Stimulated activated CD4-positive, alpha-beta T cell treated with anti-CD3 and anti-CD28 coated beads, Interleukin-15, amount 100 ng/mL, for 48 hours (primary cell): ENCODE measurements at regions not wholly inside any gene's neighbourhood (a gene's known extent, or its start where the extent isn't known, plus 50 kb on each side); places are given as distances from the start of the nearest gene placed in this dataset.

Experiments
- DNase-seq, 2 donors: peaks; one replicate each; pipeline ENCODE4 v3.0.0-alpha.2; 2020; ENCODE audit warnings: low read depth in 2 of 2

DNA sequence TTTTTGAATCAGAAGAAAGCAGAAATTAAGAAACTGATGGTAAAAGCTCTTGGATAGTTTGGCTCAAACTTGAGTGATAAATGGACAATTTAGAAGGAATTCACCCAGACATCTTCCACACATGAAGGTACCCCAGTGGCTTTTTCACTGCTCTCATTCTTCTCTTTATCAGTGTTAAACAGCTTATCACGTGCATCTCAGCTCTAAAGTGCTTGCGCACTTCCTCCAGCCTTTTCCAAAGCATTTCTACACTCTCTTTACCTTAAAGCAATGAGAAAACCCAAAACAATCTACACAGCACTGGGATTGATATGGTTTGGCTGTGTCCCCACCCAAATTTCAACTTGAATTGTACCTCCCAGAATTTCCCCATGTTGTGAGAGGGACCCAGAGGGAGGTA lies 509.1 kb upstream of the FAT1 start:
- no peak for DNase-seq

DNA sequence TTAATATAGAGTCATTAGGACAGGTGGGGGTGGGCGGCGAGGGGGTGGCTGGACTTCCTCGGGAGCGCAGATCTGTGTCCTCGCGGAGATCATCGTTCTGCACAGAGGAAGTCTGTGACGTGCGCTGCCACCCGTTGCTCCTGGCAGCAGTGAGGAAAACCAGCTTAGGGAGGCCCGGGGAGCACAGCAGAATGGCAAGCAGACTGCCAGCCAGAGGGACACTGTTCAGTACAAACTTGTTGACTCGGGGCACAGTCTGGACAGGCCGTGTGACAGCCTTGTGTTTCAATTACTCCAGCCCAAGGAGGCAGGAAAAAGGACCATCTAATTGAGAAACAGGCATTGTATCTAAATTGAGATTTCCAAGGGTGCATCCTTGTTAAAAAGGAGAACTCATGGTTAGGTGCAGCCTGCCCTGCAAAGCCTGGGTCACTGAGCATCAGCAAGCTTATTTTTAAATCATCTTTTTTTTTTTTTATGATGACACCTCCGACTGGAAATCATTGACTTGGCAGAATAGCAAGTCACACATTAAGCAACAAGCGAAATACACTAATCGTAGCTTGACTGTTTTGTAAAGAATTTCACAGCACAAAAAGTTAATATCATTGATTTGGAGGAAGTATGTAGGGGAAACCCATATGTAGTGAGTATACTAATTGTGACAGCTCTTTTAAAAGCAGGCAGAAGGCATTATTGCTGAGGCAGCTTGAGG lies 512.0 kb upstream of the FAT1 start:
- no peak for DNase-seq

DNA sequence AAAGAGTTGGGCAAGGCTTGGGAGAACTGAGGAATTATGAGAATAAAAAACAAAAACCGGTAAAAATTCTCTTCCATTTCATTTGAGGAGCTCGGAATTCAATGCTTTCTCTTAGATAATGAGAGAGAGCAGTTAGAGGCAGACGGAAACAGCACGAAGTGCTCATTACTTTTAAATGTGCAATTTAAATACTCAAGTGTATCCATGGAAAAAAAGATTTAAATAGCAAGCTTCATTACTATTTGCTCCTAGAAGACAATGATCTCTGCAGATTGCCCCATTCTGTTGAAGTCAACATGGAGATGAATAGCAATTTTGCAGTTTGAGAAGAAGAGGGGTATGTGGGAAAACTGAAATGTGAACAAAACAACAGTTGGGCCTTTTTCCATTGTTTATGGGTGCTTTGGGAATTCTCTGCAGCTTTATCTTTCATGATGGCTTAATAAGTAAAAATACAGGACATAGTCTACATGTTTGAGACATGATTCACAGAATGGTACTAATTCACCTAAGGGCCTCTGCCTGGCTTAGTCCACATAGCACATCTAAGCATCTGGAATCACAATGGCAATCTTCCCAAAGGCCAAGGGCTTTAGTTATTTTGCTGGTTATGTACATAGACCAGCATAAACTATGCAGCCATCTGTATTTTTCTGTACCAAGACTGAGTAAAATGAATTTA lies 512.7 kb upstream of the FAT1 start:
- no peak for DNase-seq

DNA sequence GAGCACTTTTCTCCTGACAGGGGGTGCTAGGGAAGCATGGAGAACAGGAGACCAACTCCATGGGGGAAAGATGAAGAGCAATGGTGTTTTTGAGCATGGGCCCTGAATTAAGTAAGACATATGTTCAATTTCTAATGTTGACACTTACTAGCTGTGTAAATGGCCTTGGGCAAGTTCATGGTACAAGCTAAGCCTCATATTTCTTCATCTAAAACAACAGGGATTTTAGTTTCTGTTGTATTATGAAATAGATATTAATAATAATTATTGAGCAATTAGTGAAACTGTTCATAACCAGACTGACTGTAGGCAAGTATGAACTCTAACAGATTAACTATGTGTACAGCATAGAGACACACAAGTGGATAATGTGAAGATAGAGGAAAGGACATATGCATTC lies 515.0 kb upstream of the FAT1 start:
- DNase-seq: no peak

DNA sequence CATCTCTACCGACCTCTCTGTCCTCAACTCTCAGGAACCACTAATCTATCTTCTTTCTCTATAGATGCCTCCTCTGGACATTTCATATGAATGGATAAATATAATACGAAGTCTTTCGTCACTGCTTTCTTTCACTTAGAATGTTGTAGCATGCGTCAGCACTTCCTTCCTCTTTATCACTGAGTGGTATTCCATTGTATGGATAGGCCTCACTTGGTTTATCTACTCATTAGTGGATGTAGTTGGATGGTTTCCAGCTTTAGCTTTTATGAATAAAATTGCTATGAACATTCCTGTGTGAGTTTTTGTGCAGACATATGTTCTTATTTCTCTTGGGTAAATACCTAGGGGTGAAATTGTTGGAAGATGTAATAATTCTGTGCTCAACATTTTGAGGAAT lies 528.2 kb upstream of the FAT1 start:
- no peak for DNase-seq

DNA sequence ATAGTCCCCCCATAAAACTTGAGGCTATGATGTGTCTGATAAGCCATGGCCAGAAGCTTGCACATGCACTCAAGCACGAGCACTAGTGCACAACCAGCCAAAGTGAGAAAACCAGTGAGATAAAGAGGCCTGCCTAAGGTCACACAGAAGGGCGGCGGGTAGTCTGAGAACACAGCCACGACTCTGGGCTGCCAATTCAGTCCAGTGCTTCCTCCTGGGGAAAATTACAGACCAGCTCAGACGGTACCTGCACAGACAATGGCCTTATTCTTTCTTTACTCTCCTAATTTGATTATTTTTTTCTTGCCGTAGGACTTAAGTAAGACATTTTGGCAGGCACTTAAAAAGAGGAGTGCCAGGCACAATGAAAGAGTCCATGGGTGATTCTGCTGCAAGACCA lies 533.2 kb upstream of the FAT1 start:
- DNase-seq: no peak

DNA sequence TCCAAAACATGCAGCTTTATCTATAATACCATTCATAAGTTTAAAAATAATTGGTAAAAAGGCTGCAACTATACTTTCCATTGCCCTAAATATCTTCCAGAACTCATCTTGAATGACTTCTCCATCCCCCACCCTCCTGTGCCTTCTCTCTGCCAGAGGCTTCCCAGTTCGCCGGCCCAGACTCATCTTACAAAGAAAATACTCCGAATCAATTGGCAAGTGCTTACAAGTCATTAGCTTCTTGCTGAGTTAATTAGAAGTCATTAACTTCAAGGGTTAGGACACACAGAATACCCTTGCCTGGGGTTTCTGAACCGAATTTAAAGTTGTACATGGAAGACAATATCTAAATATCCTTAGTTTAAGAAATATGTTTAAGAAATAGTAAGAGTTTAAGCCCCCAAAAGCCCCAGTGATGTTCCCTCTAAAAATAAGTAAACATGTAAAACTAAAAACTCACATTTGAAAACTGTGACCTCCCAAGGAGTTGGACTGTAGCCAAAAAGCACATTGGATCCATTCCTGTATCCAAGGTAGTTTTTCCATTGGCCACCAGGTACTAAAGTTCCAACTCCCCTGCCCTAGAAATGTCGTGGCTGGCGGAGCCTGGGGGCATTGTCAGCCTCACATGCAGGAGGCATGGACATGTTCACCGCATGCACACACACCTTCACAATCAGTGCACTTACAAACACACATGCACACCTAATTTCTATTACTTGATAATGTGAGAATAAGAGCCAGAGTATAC lies 535.2 kb upstream of the FAT1 start:
- no peak for DNase-seq

DNA sequence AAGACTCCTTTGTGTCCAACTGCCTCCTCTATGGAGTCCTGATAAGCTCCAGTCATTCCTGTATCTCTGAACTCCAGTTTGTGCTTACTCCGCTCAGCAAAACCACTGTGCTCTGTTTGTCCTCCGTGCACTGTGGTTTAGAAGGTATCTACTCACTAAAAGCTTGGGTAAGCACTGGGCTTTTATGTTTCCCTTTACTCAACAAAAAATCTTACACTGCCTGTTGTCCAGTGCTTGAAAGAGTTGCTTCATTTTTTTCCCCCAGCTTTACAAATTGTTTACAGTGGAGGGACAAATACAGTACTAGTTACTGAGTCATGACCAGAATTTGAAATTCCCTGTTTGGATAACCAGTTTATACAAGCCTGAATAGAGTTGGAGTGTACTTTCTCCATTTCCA lies 545.3 kb upstream of the FAT1 start:
- no peak for DNase-seq

DNA sequence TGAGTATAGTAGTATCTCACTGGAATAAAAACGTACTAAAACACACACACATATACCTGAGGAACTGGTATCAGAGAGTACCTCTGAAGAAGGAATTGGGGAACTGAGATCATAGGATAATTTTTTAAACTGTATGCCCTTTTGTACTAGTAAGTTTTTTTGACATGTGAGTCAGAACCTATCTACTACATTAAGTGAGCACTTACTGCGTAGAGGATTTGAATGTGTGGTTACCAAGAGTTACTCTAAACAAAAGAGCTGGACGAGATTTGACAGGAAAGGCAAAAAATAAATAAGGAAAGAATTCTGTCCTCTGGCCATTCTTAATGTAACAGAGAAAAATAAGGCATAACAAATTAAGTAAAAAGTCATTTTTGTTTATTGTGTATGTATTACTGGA lies 546.5 kb upstream of the FAT1 start:
- no peak for DNase-seq

DNA sequence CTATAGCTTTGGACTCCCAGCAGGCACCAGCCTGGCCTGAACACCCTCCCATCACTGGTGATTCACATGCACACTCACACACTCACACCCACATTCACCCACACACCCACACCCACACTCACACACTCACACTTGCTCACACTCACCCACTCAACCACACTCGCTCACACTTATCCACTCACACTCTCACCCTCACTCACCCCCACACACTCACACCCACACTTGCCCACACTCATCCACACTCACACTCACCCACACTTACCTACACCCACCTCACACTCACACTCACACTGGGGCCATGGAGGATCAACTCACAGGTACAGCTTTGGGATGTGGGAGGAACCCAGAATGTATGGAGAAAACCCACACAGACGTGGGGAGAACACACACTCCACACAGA lies 548.2 kb upstream of the FAT1 start:
- no peak for DNase-seq

DNA sequence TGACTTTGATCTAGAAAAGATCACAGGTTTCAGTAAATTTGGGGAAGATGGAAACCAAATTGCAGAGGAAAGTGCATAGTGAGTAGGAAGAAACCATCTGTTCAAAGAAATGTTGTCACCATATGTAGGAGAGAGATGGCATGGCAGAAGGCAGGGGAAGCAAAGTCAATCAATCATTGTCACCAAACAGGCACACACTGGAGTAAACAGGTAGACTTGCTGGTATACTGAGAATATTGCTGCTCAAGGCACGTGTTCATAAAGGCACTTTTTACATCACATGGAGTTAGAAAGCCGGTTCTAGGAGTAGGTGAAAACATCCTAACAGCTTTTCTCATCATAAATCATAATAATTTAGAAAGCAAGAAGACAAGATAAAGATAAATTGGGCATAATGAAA lies 550.5 kb upstream of the FAT1 start:
- DNase-seq: no peak

DNA sequence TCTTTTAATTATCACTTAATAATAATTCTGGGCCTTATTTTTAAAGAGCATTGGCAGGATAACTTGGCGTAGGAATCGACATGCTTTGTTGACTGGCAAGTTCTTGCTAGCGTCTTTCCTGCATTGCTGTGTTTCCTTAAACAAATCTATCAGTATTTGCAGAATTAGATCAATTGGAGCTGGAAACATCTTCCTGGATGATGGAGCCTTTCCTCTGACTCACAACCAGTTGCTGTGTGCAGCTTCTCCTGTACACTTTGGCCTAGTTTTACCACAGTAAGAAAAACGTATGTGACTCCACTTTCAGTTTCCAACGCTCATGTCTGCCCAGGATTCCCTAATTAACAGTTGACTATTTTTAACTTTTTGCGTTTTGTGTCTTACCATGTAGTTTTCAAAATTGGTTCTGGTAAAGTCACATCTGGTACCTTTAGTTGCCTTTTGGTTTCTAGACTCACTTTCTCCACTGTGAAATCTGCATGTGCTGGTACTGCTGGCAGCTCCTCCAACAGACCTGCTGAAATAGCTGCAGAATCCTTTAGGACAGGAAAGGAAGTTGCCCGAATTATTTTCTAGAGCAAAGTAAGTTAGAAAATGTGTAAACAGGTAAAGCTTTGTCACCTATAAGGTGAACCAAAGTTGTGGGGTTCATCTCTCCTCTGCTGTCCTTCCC lies 553.2 kb upstream of the FAT1 start:
- DNase-seq: no peak

DNA sequence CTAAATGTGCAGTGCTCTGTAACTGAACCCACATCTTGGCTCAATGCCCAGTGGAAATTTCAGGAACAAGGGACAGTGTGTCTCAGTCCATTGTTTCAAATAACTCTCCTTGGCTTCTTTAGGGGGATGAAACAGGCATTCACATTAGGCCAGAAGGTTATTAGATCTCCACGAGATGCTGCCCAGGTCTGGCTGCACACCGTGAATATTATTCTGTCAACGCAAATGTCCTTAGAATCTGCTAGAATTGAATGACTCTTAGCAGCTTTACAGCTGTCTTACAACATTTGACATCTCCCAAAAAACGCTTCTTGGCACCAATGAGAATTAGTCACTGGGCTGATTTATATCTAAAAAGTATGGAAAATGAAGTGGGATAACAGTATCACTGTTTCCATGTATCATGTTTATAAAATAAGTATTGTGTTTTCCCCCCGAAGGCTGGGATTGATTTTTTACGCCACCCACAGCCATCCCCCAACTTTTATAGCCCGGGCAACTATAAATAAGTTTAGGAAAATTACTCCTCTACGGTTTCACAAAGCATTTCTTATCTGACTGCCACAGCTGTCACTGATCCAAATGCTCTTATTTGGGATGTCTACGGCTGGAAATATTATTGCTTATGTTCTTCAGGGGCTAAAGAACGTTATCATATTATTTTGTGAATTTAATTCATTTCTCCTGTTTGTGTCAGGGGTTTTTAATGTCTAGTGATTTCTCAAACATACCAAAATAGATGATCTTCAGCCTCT lies 559.7 kb upstream of the FAT1 start:
- no peak for DNase-seq

DNA sequence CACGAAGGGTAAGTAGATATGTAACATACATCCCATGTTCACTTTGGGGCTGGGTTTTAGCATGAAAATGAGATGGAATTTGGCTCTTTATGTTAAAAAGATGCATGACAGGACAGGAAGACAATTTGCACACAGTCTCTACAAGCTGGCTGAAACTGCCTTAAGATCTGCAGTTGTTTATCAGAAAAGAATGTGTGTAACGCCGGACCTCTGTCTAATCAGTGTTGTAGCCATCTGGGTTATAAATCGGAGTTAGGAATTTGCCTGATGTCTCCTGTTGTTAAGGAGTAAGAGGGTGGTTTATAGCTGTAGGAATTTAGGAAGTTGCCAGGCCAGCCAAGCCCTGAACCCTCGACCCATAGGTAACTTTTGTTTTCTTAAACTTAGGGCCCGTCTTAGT lies 562.9 kb upstream of the FAT1 start:
- no peak for DNase-seq

DNA sequence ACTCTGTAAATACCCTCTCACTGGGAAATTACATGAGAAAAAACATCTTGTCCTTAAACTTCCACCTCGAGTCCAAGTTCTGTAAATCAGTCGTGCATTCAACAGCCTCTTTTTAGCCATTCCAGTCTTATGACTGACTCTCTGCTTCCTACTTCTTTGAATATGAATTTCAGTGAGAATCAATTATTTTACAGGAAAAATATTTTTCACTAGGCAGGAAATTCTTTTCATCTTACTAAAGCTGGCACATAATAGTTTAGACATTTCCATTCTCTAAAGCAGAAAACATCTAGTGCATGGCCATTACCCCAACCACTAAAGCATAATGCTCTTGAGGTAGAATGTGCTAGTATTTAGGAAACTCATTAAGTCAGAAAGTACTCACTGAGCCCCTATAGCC lies 565.7 kb upstream of the FAT1 start:
- DNase-seq: no peak

DNA sequence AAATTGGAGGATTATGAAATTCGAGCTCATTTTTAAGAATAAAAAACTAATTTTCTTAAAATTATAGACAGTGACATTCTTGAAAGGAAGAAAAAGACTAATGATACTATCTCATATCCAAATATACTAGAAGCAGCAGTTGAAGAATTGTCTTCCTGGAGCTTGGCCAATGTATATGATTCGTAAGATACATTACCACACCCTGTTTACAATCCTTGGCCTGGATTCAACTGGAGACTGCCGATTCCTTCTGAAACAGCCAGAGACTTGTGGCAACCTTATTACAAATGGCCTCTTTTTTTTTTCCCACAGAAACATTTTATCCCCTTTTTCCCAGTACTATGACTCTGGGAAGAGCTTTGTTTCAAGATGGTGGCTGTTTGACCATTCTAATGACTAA lies 571.2 kb upstream of the FAT1 start:
- DNase-seq: no peak

DNA sequence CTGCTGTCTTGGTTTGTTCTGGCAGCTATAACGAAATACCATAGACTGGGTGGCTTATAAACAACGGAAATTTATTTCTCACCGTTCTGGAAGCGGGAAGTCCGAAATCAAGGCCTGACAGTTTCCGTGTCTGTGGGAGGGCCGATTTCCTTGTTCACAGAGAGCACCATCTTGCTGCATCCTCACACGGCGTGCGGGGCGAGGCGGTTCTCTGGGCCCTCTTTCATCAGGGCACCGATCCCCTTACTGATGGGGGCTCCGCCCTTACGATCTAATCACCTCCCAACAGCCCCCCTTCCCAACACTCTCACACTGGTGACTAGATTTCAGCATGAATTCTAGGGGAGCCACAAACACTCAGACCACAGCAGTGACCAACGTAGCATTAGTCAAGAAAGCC lies 578.3 kb upstream of the FAT1 start:
- no peak for DNase-seq

DNA sequence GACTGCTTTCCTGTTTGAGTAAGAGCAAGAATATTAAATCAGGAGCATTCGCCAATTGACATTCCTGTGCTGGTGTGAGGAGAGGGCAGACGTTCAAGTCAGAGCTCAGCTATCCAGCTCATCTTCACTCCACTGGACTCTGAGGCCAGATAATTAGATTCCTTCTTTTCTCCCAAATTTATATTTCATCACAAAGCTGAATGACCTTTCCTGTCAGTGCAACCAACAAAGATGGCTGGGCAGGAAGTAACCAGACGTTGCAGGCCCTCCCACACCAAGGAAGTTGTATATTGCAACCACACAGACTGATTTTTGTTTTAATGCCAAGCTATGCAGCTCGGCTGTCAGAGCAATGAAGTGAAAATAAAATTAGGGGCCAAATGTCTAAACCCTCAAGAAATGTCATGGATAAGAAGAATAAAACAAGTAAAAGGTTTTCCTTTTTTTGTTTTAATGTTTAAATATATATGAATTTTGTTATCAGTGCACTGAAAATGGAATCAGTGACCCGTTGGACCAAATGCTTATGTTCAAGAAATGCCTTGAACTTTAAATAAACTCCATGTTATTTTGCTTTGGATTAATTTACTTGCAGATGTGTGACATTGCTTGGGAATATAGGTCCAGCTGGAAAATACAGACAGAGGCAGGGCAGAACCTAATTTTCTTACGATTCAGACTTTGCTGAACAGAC lies 578.9 kb upstream of the FAT1 start:
- no peak for DNase-seq

DNA sequence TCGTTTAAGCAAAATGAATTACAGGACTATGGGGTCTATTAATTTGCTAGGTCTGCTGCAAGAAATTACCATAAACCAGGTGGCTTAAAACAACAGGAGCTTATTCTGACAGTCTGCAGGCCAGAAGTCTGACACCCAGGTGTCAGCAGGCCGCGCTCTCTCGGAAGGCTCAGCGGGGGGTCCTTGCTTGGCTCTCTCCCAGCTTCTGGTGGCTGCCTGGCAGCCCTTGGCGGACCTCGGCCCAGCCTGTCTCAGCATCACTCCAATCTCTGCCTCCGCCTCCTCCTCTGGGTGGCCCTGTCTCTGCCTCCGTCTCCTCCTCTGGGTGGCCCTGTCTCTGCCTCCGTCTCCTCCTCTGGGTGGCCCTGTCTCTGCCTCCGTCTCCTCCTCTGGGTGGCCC lies 580.5 kb upstream of the FAT1 start:
- no peak for DNase-seq

DNA sequence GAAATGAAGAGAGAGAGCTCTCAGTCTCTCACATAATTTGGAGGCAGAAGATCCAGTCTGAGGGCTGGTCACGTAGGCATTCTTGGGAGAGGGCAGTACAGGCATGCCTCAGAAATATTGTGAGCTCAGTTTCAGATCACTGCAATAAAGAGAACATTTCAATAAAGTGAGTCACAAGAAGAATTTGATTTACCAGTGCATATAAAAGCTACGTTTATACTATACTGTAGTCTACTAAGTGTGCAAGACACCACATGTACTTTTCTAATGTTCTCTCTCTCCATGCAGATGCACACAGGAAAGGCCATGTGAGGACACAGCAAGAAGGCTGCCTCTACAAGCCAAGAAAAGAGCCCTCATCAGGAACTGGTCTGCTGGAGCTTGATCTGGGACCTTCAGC lies 583.5 kb upstream of the FAT1 start:
- no peak for DNase-seq

DNA sequence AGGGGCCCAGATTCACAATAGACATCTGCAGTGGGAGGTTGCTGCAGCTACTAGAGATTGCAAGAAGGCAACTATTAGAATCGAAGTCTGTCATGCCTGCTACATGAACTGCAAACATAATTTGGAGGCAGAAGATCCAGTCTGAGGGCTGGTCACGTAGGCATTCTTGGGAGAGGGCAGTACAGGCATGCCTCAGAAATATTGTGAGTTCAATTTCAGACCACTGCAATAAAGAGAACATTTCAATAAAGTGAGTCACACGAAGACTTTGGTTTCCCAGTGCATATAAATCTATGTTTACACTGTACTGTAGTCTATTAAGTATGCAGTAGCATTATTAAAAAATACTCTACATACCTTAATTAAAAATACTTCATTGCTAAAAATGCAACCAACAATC lies 585.8 kb upstream of the FAT1 start:
- no peak for DNase-seq
